ENCODE measurements at regions not wholly inside any gene's neighbourhood (a gene's known extent, or its start where the extent isn't known, plus 50 kb on each side); places are given as distances from the start of the nearest gene placed in this dataset.

- Histone ChIP-seq H3K4me1 (ENCODE audit: control insufficient read depth, extremely low read depth, insufficient read depth, low read length) (no peaks in the 10 kb centered on the region), H3K4me2 (ENCODE audit: extremely low read depth, insufficient read depth, low read length) (no peak overlapping the region), H4K20me1 (ENCODE audit: control insufficient read depth, extremely low read depth, insufficient read depth, low read length) (no peaks in the 10 kb centered on the region), H3K9me3 (ENCODE audit: control insufficient read depth, insufficient read depth, low read depth, low read length) (no peaks in the 10 kb centered on the region), H3K27me3 (ENCODE audit: control insufficient read depth, insufficient read depth, low read length) (no peaks in the 10 kb centered on the region), H3K79me2 (ENCODE audit: control insufficient read depth, insufficient read depth, low read length) (no peaks in the 10 kb centered on the region), H3K9ac (ENCODE audit: insufficient read depth, low read length) (no peak overlapping the region), H3K27ac (ENCODE audit: insufficient read depth, low read length) (no peak overlapping the region), H2AFZ (ENCODE audit: low read length) (no peak overlapping the region), H3K36me3 (ENCODE audit: control insufficient read depth, insufficient read depth, low read length) (no peaks in the 10 kb centered on the region), H3K4me3 (replicated peaks in 1 of 4; ENCODE audit: control extremely low read depth in 1 of 4, insufficient read depth in 1 of 4, low read depth in 3 of 4, low read length in 4 of 4) (no peak overlapping the region)
- no peak for DNase-seq (ENCODE audit: low read depth in 2 of 2)
- TF ChIP-seq EZH2 (IDR thresholded peaks at IDR 0.05; ENCODE audit: low read length, missing control alignments), result no peak
- TF ChIP-seq, protein P1, sequence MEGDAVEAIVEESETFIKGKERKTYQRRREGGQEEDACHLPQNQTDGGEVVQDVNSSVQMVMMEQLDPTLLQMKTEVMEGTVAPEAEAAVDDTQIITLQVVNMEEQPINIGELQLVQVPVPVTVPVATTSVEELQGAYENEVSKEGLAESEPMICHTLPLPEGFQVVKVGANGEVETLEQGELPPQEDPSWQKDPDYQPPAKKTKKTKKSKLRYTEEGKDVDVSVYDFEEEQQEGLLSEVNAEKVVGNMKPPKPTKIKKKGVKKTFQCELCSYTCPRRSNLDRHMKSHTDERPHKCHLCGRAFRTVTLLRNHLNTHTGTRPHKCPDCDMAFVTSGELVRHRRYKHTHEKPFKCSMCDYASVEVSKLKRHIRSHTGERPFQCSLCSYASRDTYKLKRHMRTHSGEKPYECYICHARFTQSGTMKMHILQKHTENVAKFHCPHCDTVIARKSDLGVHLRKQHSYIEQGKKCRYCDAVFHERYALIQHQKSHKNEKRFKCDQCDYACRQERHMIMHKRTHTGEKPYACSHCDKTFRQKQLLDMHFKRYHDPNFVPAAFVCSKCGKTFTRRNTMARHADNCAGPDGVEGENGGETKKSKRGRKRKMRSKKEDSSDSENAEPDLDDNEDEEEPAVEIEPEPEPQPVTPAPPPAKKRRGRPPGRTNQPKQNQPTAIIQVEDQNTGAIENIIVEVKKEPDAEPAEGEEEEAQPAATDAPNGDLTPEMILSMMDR (conservative IDR thresholded peaks at IDR 0.05 in 1 of 2, IDR thresholded peaks at IDR 0.05 in 1 of 2; ENCODE audit: low read depth in 1 of 2, low read length in 2 of 2), result no peak
Observed at GRCh38 chr1:220997791-220998190, 118.5 kb downstream of the HLX start.

DNA sequence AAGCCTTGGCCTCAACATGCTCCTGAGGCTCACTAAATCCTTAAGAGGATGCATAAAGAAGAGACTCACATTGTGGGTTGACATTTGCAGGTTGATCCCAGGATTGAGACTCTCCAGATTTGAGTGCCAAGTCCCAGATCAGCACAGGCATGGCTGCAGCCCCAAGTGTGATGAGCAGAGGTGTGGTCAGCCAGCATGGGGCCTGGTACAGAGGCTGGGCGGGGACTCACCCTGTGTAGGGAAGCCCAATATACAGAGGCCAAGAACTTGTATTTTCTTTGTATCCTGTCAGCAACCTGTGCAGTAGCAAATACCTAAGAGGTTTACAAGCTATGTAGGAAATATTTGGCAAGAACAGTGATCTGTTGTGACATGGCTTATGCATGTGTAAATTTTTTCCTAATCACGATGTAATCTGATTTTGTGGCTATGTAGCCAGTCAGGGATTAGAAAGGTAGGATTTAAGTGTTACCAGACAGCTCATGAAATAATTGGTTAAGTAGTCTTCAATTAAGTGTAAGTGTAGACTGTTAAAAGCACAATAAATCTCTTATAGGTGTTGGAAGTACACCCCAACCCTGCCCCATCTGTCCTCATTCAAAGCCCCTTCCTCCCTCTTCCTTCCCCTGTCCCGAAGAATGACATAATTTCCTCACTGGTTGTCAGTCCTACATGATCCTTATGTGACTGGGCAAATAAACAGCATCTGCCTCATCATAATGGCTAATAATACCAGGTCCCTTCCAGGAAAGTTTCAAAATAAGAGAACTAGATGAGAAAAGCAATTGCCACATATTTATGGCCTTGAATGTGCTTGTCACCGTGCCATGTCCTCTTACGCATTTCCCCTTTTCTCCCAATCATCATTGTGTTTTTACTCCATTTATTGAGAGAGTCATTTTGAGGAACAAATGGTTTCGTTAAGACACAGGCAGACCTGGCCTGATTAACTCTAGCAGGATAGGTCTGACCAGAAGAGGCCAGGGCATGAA is 120.9 kb downstream of the HLX start:
- H3K79me2 ChIP-seq (ENCODE audit: control insufficient read depth, insufficient read depth, low read length), result no peaks in the 10 kb centered on the region
- no peak overlapping the region for H3K4me3 ChIP-seq (replicated peaks in 1 of 4; ENCODE audit: control extremely low read depth in 1 of 4, insufficient read depth in 1 of 4, low read depth in 3 of 4, low read length in 4 of 4)
- DNase-seq (ENCODE audit: low read depth in 2 of 2), result peak; percentile 3 to 9
- no peaks in the 10 kb centered on the region for H4K20me1 ChIP-seq (ENCODE audit: control insufficient read depth, extremely low read depth, insufficient read depth, low read length)
- H3K36me3 ChIP-seq (ENCODE audit: control insufficient read depth, insufficient read depth, low read length), result no peaks in the 10 kb centered on the region
- no peak overlapping the region for H3K9ac ChIP-seq (ENCODE audit: insufficient read depth, low read length)
- H3K4me2 ChIP-seq (ENCODE audit: extremely low read depth, insufficient read depth, low read length), result no peak overlapping the region
- no peak overlapping the region for H2AFZ ChIP-seq (ENCODE audit: low read length)
- TF ChIP-seq EZH2 (IDR thresholded peaks at IDR 0.05; ENCODE audit: low read length, missing control alignments), result no peak
- no peaks in the 10 kb centered on the region for H3K4me1 ChIP-seq (ENCODE audit: control insufficient read depth, extremely low read depth, insufficient read depth, low read length)
- no peaks in the 10 kb centered on the region for H3K27me3 ChIP-seq (ENCODE audit: control insufficient read depth, insufficient read depth, low read length)
- no peaks in the 10 kb centered on the region for H3K9me3 ChIP-seq (ENCODE audit: control insufficient read depth, insufficient read depth, low read depth, low read length)
- H3K27ac ChIP-seq (ENCODE audit: insufficient read depth, low read length), result no peak overlapping the region

DNA sequence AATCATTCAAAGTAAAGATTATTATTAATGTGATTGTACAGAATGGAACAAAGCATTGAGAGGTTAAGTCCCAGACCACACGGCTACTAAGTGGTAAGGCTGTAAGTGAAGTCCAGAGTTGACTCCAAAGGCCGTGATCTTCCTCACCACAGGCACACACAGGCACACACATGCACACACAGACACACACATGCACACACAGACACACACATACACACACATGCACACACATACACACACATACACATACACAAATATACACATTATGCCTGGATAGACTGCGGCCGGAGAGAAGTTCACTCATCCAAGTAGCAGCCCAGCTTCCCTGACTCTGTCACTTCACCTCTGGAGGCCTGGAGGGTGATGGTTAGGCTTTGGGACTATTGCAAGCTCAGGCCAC is 121.9 kb downstream of the HLX start:
- Histone ChIP-seq H3K4me1 (ENCODE audit: control insufficient read depth, extremely low read depth, insufficient read depth, low read length) (no peaks in the 10 kb centered on the region), H3K4me3 (replicated peaks in 1 of 4; ENCODE audit: control extremely low read depth in 1 of 4, insufficient read depth in 1 of 4, low read depth in 3 of 4, low read length in 4 of 4) (no peak overlapping the region), H3K4me2 (ENCODE audit: extremely low read depth, insufficient read depth, low read length) (no peak overlapping the region), H3K27ac (ENCODE audit: insufficient read depth, low read length) (no peak overlapping the region), H3K36me3 (ENCODE audit: control insufficient read depth, insufficient read depth, low read length) (no peaks in the 10 kb centered on the region), H3K9me3 (ENCODE audit: control insufficient read depth, insufficient read depth, low read depth, low read length) (no peaks in the 10 kb centered on the region), H3K27me3 (ENCODE audit: control insufficient read depth, insufficient read depth, low read length) (no peaks in the 10 kb centered on the region), H4K20me1 (ENCODE audit: control insufficient read depth, extremely low read depth, insufficient read depth, low read length) (no peaks in the 10 kb centered on the region), H2AFZ (ENCODE audit: low read length) (no peak overlapping the region), H3K79me2 (ENCODE audit: control insufficient read depth, insufficient read depth, low read length) (no peaks in the 10 kb centered on the region), H3K9ac (ENCODE audit: insufficient read depth, low read length) (no peak overlapping the region)
- DNase-seq (ENCODE audit: low read depth in 2 of 2), result no peak
- no peak for TF ChIP-seq EZH2 (IDR thresholded peaks at IDR 0.05; ENCODE audit: low read length, missing control alignments)
- TF ChIP-seq, protein P1 (conservative IDR thresholded peaks at IDR 0.05 in 1 of 2, IDR thresholded peaks at IDR 0.05 in 1 of 2; ENCODE audit: low read depth in 1 of 2, low read length in 2 of 2), result no peak
